SW 1271 (cell line): ENCODE measurements at regions not wholly inside any gene's neighbourhood (a gene's known extent, or its start where the extent isn't known, plus 50 kb on each side); places are given as distances from the start of the nearest gene placed in this dataset.

Experiments used
- DNase-seq, 2 experiments: peaks; one replicate each; lab custom pipeline; 2025; lab: John Stamatoyannopoulos, UW

DNA sequence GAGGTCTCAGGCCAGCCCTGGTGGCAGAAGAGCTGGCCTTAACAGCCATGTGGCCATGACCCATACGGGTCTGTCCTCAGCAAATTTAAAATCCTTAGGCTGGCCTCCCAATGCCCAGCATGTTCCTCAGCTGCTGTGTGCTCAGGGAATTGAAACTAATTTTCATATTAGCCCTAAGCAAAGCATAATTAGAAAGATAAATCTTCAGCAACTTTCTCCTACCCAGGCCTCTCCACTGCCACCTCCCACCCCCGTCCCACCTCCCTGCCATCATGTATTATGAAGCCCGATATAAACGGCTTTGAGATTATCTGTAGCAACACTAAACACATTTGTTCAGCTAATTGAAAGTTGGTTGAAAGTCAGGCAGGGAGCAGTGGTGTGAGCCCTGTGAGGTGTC, 178.8 kb upstream of the NTM start:
- DNase-seq = no peak

DNA sequence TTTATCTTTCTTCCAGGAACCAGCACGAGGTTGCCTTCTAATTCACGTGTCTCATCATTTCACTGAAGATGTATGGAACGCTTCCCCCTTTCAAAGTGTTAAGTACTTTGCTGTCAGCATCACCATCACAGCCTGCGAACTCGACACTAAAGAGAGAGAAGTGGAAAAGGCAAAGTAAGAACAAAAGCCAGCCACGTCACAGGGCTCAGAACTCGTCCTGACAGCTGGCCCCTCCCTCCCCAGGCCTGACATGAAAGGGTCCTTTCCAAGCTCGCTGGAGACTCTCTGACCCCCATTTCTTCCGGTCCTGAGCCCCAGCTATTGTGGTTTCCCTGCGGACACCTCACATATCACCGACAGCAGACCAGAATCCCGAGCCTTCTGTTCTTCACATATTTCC, 177.8 kb upstream of the NTM start:
- DNase-seq = no peak

DNA sequence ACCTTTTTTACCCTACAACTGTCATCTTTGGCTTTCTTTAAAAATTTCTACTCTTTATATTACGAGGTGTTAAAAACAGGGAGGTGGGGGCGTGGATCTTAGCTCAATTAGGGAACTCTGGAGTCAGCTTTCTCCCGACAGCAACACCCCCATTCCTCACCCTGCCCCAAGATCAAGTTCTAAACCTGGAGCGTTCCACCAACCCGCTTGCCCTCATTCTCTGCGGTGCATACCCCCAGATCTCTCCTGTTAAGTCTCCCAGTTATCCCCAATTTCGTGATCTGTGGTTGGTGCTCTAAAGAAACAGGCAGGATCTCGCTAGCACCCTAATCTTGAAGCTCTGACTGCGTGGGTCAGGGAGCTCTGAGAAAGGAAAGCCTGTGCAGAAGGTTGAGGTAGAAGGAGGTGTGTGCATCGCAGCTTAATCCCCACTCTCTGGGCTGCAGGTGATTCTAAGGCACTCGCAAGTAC, 177.3 kb upstream of the NTM start:
- DNase-seq = no peak

DNA sequence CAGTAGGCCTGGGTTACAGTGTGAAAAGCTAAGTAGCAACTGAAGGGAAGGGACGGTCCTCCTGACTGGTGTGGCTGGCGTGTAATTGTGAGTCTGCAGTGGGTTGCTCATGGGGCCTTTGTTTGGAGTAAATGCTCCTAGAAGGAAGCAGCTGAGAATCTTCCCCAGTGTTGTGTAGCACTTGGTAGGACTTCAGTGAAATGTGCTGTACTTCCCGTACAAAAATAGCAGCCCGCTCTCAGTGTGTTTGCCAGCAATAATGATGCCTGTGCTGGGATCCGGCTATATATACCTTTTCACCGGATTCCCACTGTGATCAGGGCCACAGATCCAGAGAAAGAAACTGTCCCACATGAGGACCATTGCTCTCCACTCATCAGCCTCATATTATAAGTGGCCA, 175.7 kb upstream of the NTM start:
- DNase-seq = no peak

DNA sequence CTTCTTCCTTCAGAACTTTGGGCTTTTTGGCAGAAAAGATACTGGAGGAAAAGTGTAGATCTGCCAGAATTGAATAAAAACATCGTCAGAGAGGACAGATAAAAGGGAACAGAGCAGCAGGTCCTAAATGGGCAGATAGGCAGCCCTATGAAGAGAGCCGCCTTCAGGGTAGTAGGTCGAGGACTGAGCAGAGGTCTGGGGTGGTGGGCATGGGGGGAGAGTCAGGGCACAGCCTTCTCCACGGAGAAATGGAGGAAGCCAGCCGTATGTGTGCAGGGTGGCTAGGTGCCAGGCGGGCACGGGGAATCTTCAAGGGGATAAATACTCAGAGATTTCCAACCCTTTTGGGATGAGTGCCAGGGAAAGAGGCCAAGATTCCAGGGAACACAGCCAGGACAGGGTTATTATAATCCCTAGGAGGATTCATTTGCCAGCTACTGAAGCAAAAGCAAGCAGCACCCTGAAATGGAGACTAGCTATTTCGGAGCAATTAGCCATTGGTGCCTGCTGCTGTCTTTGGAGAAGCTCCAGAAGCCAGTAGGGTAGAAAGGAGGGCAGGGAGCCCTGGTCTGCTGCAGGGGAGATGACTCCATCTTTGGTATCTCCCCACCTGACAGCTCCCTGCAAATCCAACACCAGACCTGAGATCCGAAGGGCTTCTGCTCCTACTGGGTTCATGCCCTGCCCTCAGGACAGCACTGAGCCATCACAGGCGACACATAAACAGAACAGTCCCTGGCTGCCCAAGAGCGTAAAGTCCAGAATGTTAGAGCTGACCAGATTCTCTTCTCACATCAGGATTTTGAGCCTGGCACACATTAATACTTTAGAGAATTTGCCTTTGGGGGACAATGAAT, 174.5 kb upstream of the NTM start:
- DNase-seq = no peak

DNA sequence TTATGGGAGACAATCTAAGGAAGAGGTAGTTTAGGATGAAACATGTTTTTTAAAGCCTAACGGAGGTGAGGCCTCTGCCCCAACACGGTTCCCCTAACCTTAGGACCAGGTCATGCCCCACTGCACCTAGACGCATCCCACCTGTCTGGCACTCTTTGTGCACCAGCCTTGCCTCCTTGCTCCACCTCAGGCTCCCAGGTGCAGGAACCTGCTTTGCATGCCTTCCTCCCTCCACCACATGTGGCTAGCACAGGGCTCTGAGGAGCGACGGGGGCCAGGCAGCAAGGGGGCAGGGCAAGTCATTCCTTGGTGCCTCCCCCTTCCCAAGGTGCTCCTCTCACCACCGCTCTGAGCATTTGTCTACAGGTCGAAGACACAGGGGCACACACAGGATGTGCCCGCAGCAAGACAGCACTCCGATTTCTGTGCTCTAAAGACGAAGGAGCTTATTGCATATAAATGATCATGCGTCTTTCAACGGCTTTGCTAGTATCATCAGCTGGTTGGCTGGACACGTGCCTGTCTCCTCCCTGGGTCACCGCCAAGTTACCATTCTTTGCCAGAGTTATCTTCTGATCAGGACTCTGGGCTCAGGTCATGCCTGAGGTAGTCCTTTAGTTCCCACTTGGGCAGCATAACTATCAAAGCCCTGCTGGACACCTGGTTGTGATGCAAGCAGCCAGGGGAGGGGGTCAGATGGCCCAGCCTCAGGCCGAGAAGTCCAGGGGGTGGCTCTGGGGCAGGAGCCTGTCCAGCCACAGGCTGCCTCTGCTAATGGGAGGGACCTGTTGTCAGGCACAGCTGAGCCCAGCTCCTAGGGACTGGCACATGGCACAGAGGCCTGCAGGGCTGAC, 172.0 kb upstream of the NTM start:
- no peak for DNase-seq

DNA sequence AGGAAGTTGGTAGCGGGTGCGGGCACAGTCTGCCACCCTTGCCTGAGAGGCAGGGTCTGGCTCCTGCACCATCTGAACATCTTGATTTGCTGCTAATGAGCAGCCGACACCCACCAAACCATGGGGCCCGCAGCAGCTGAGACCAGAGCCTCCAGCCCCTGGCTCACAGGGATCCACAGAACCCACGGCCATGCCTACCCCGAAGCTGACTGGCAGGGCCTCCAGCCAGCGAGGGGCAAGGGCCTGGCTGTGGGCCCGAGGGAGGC, 171.5 kb upstream of the NTM start:
- DNase-seq = no peak

DNA sequence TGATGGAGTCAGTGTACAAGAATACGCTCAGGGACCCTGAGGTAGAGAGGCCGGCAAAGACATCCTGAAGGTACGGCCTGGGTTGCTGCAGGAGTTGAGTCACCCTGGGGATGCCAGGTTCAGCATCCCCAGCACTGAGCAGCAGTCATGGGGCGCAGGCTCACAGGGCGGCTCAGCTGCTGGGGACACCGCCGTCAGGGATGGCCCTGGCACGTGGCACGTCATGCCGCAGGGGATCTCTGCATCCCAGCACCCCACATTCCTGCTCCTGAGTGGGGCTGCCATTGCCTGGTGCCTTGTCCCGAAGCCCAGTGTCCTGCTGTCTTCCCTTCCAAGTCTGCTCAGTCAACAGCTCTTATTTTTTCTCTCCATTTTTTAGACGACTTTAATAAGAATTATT, 168.7 kb upstream of the NTM start:
- no peak for DNase-seq

DNA sequence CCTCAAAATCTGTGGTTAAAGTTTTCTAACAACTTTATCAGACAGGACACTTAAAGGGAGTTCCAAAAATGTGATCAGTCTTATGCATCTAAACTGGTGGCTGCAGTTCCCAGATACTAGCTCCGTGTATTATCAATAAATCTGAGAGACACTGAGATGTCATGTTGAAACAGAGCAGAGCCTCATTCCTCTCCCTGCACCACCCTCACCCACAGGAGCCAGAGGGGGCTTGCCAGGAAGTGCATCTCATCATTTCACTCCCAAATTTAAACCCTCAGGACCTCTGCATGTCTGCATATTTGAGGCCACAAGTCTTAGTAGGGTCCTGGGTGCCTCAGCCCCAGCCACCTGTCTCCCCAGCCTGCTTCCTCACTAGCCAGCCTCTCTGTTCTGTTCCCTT, 167.4 kb upstream of the NTM start:
- DNase-seq = no peak

DNA sequence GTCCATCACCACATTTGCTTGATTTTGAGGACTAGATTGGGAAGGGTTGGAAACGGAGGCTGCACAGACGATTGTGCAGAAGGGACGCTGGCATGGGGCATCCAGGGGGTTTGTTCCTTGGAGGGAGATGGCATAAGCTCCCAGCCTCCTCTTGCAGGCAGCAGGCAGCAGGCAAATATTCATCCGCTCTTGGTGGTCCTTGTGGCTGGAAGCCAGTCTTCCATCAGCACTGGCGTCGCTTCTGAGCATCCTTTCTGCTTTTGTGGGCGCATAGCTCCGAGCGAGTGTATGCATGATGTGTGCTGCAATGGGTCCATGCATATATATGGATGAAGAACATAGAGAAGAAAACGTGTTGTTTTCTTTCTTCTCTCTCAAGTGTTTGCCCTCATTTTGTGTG, 166.1 kb upstream of the NTM start:
- no peak for DNase-seq

DNA sequence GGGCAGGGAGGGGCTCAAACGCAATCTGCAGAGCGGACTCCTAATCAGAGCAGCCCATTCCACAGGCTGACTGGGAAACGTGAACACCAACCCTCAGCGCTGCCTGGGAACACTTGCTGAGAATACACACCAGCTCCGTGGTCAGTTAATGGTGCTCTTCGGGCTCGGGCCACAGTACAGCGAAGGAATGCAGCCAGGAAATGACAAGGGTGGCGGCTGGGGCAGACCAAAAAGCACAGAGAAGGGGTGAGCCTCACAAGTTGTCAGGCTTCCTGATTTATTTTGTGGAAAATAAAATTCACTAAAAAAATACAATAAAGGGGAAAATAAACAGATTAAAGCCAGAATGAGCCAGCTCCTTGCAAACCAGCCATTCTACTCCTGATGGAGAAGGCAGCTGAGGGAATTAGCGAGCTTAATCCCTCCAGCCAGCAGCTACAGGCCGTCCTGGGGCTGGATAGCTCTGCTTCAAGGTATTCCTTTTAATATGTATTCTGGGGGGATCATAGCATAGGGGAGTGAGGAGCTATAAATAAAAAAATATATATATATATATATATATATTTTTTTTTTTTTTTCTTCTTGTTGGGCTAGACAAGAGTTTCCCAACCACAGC, 165.5 kb upstream of the NTM start:
- DNase-seq = no peak

DNA sequence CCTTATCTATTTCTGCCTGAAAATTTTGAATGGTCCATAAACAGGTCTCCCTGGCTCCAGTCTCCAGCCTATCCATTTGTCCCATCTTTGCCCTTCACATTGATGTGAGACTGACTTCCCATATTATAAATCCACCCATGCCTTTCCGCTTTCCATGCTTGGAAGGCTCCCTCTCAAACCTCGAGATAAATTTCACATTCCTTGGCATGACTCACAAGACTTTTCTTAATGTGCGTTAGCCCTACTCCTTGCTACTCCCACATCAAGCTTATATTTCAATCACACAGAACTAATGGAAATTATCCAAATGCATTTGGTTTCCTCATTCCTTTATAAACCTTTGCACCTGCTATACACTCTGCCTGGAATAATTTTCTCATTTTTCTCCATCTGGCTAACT, 163.7 kb upstream of the NTM start:
- DNase-seq = no peak

DNA sequence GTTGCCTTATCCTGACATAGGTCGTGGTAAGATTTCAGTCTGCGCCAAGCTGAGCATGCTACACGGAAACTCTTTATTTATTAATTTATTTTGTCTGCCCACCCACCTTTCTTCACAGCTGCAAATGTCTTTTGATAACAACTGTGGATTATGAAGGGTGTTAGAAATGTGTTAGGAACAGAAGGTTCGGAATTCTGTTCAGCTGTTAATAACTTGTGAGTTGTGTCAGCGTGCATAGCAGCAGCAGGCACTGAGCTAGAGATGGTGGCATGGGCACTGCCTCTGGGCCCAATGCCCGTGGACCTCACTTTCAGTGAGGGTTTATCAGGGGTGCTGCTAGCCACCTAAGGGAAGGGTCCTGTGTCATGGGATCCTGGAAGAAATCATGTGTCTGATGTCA, 162.5 kb upstream of the NTM start:
- DNase-seq = no peak

DNA sequence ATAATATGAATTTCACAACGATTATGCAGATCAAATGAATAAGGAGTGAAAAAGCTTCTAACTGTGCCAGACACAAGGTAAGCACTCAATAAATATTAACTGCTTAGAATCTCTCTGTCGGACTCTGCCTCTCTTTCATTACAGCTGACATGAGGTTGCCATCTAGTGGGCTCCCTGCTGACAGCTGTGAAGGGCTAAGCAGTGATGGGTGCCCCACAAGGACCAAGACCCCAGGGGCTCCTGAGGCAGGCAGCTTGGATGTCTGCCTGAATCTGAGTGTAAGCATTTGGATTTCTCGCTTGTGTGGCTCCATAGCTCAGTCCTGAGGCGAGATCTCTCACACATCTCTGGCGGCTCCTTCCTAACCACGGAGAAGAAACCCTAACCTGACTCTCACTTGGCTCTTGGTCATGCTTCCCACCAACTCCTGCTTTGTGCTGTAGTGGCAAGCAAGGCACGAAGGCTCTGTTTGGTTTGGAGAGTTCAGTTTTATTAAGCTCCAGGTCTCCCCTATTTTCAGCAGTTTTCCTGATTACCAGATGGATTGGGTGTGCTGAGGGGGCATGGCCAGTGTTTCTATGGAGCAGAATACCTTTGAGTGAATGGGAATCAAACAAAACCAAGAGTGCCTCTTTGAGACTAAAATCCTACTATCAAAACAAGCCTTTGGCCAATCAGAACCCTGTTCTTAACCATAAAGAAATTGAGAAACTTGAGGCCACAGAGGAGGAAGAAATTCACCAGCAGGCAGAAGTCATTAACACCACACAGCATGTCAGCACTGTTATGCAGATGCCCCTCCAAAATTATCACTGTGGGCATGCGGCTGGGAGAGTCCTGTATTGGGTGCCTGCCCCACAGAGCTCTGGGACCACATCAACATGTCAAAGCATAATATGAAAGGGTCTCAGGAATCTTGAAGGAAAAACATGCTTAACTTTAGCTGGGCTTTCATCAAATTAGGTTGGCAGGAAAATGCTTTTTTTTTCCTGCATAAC, 152.8 kb upstream of the NTM start:
- no peak for DNase-seq

DNA sequence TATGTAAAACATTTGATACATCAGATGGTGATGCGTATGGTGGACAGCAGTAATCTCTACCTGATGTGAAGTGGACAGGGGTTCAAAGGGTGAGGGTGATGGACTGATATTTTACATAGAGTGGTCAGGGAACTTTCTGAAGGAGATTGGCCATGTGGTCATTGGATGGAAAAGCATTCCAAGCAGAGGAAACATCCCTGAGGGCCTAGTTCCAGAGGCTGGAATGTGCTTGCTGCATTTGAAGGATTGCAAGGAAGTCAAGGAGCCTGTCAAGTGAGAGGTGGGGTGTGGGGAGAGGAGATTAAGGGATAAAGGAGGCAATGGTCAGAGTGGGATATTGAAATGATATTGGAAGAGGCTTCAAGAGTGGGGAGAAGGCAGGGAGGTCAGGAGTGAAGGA, 151.9 kb upstream of the NTM start:
- no peak for DNase-seq

DNA sequence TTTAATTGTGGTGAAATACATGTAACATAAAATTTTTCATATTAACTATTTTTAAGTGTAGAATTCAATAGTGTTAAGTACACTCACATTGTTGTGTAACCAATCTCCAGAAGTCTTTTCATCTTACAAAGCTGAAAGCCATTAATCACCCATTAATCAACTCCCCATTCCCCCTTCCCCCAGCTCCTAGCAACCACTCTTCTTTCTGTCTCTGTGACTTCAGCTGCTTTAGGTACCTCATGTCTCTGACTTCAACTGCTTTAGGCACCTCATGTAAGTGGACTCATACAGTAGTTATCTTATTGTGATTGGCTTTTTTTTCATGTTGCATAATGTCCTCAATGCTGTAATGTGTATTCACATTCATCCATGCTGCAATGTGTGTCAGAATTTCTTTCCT, 150.8 kb upstream of the NTM start:
- no peak for DNase-seq

DNA sequence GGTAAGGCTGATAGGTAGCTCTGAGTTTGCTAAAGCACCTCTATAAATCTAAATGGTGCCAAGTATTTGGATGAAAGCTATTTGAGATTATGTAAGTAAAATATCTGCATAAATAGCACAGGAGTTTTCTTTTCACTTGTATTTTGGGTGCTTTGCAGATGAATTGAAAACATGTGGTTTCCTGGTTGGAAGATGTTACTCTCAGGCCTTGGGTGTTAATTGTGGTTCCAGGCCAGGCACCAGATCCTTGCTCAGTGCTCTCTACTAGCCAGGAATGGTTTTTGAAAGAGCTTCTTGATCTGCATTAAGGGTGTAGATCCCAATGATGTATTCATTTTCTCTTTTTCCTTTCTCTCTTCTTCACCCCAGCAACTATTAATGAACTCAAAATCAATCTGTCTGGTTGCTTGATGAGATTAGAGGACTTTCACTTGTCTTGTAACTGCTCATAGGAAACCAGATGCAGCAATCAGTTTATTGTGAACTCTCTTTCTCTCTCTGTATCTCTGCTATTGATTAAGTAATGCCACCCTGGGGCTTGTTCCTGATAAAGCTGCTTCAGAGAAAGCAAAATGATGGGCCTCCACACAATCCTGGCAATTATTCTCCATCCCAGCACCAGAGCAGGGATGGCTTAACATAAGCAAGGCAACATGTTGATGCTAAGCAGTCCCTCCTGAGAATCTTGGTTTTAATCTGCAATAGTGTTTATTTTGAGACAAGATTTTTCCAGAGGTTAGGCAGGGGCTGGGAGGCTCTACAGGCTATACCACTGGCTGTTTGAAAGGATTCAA, 147.0 kb upstream of the NTM start:
- no peak for DNase-seq

DNA sequence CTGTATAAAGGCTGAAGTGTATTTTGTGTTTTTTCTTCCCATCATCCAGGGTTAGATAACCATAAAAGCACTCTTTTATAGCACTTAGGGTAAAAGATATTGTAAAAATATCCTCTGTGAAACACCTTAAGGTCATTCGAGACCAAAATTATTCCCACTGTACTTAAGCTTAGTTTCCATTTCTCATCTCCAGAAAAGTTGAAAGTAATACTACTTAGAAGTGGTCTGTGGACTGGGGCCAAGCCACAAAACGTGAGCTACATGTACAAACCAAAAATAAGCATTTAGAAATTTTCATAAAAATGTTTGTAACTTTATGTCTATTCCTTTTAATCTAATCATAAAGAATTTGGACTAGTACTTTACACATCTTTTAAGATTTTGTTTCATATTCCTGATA, 142.0 kb upstream of the NTM start:
- no peak for DNase-seq

DNA sequence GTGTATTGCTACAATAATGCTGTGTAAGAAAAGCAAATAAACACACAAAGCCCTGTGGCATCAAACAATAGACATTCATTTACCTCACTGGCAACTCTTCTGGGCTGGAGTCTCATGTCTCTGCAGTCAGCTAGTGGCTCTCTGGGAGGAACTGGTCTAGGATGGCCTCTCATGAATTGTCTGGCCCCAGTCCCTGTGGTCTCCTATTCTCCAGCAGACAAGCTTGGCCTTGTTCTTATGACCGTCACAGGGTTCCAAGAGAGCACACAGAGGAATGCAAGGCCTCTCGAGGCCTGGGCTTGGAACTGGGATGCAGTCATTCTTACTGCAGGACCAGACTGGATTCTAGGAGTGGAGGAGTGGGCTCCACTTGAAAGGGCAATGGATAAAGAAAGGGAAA, 141.2 kb upstream of the NTM start:
- no peak for DNase-seq

DNA sequence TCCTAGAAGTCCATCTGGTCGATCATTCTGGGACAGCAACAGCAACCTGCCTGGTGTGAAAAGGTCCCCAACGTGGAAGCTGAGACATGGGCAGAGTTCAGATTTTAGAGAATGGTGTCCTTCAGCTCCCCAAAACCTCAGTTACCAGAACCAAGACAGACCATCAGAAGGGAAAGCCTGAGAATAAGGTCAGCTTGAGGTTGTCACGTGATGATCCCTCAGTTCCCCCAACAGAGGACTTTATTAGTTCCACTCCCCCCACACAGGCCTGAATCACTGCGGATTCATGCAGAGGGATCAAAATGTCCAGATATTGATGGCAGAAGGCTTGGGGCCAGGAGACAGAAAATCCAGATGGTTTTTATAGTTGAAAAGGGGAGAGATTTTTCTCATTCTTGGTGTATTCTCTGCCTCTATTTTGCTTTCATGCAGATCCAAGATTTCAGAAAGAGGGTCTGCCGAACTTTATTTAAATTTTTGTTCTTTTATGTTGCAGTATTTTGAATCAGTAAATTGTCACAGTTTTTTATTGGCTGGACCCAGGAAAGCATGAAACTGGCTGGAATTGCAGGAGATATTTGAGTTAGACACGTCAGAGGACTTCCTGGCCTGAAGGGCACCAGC, 139.0 kb upstream of the NTM start:
- DNase-seq = no peak

DNA sequence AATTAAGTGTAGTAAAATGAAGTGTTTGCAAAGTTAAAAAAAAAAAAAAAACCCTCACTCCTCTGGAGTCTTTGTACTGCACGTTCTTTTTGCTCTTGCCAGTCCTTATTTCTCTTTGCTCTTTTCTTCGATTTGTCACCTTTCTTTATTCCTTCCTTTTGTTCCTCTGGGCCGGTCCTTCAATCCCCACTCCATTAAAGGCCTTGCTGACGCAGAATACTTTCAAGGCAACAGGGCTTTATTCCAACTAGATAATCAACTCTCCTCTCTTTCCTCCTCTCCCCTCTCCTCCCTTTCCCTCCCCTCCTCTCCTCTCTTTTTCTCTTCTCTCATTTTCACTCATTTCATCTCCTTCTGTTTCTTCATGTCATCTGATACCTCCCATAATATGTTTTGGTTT, 138.2 kb upstream of the NTM start:
- DNase-seq = no peak
